GM13976 (cell line): ENCODE measurements at regions not wholly inside any gene's neighbourhood (a gene's known extent, or its start where the extent isn't known, plus 50 kb on each side); places are given as distances from the start of the nearest gene placed in this dataset.

Source experiments
- DNase-seq: peaks from one replicate; pipeline ENCODE4 v3.0.0; 2012; ENCODE audit warnings: low spot score
- in situ Hi-C: fragments of 300-500 bp; cut with MboI; formaldehyde crosslinking; loops from one replicate; pipeline ENCODE4 v1.12.0; 2022; ENCODE audit warnings: low sequenced_read_pairs, mixed read lengths, inconsistent platforms; ENCODE audit not compliant: unreplicated experiment
- TF ChIP-seq, protein P1 (sequence below): IDR thresholded peaks from 2 replicates; pipeline ENCODE4 v1.5.1; 2012; ENCODE audit warnings: borderline replicate concordance, mild to moderate bottlenecking; ENCODE audit not compliant: insufficient read depth; ENCODE audit errors: extremely low read depth, missing control alignments, control extremely low read depth

GRCh38 chr3:6540981-6541380 lies 319.9 kb upstream of the GRM7 start:
- DNase-seq: no peak

DNA sequence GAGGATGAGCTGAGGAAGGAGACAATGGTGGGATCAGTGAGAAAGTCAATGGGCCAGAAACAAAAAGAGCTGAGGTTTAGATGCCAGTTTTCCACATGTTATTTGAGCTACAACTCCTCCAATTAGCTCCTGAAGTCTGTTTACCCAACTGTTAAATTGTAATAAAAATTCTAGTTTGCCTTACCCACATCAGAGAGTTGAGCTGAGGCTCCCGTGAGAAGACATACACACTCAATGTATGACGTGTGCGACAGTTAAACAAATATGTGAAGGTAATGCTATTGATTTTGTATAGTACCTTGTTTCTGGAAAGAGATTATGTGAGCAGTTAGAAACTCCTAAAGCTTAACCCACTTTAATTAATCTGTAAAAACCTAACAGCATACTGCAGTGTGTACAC lies 318.1 kb upstream of the GRM7 start:
- TF ChIP-seq, protein P1, sequence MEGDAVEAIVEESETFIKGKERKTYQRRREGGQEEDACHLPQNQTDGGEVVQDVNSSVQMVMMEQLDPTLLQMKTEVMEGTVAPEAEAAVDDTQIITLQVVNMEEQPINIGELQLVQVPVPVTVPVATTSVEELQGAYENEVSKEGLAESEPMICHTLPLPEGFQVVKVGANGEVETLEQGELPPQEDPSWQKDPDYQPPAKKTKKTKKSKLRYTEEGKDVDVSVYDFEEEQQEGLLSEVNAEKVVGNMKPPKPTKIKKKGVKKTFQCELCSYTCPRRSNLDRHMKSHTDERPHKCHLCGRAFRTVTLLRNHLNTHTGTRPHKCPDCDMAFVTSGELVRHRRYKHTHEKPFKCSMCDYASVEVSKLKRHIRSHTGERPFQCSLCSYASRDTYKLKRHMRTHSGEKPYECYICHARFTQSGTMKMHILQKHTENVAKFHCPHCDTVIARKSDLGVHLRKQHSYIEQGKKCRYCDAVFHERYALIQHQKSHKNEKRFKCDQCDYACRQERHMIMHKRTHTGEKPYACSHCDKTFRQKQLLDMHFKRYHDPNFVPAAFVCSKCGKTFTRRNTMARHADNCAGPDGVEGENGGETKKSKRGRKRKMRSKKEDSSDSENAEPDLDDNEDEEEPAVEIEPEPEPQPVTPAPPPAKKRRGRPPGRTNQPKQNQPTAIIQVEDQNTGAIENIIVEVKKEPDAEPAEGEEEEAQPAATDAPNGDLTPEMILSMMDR: no peak
- DNase-seq: no peak
- in situ Hi-C loops: no loop called here

More at GRCh38 chr3:6540981-6541380, 319.9 kb upstream of the GRM7 start:
- in situ Hi-C loops: no loop called here
- TF ChIP-seq, protein P1: no peak

- DNase-seq: no peak
- in situ Hi-C loops: no loop called here
- TF ChIP-seq, protein P1: no peak
Measured at GRCh38 chr3:6549296-6549695, 311.6 kb upstream of the GRM7 start.

GRCh38 chr3:6551165-6551564 lies 309.8 kb upstream of the GRM7 start:
- no peak for DNase-seq
- TF ChIP-seq, protein P1: no peak
- in situ Hi-C loops: no loop called here

- in situ Hi-C loops: no loop called here
- TF ChIP-seq, protein P1: no peak
- DNase-seq: no peak
Measured at GRCh38 chr3:6560259-6560658, 300.7 kb upstream of the GRM7 start.

DNA sequence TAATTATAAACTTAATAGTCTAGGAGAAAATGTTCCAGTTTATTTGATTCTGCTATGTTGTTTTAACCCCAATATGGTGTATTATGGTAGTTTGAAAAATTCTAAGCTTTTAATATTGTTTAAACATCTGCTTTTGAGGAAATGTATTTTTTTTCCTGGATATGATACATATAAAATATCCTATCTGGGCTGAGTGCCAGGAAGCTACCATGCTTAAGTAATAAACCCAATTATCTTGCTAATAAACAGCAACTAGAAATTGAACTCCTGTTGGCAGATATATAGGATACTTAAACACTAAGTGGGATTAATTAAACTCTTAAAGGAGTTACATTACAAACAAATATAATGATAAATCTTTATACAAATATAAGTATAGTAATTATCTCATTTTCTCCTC lies 293.7 kb upstream of the GRM7 start:
- TF ChIP-seq, protein P1: no peak
- in situ Hi-C loops: no loop called here
- no peak for DNase-seq

DNA sequence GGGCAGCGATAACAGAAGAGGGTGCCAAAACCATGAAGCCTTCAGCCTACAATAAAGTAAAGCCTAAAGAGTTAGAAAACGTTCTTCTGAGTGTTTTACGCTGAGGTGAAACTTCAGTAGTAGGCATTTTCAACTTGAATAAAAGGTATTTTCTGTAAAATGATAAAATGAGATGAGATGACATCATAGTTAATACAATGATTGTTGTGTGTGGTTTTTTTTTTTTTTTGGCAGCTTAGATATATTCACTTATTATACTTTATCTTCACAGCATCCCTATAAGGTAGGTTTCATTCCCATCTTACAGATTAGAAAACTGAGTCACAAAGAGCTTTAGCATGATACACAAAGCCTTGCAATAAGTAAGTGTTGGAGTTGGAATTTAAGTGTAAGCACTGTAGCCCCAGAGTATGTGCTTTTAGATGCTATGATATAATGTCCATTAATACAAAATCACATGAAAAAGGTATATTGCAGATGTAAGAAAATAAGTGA lies 291.9 kb upstream of the GRM7 start:
- in situ Hi-C loops: no loop called here
- TF ChIP-seq, protein P1: no peak
- DNase-seq: no peak
